ENCODE measurements at regions not wholly inside any gene's neighbourhood (a gene's known extent, or its start where the extent isn't known, plus 50 kb on each side); places are given as distances from the start of the nearest gene placed in this dataset.

DNA sequence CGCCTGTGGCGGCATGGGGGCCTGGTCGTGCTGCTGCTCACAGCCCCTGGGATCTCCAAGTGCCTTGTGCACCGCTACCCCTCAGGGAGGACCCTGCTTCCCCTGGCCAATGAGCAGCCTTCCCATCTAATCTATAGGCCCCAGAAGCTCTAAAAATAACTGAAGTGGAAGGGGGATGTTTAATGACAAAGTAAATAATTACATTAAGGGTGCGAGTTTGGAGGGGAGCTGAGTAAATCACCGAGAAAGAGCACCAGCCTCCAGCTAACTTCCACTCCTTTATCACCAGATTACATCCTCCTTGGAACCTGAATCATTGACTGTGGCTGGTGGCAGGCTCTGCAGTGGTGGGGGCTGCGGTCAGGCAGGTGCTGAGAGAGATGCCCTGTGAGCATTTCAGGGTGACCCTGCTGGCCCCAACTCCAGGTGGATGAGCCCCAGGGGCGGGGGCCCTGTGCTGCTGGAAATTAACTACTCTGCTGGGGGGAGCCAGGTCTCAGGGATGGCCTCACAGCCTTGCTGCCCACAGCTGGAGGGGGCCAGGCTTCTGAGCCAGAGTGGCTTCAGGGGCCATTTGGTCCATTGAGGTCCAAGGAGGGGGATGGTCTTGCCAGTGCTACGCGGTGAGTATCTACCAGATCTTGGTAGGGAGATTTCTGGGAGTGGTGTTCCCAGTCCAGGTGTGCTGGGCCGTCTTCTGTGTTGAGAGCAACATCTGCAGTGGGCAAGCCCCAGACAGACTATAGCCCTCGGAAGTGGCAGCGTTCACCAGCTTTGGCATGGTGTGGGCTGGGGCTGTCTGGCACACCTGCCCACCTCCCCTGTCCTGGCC, 74.2 kb downstream of the GLI2 start:
- no peak for DNase-seq
- intact Hi-C loops (cut with micrococcal nuclease) = no loop called here

DNA sequence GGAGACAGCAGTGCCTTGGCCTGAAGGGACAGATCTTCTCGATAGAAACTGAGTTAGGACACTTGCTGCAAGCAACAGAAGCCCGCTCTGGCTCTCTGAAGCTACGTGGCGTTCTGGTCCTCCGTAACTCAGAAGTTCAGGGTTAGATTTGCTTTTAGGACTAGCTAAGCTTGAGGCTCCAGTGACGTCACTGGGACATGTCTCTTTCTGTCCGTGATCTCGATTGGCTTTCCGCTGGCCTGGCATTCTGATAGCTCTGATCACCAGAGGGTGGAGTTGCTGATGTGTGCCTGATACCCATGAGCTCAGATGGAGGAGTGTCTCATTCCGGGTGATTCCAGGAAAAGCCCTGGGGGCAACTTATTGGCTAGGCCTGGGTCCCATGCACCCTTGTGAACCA, 75.0 kb downstream of the GLI2 start:
- TF ChIP-seq, protein P1, sequence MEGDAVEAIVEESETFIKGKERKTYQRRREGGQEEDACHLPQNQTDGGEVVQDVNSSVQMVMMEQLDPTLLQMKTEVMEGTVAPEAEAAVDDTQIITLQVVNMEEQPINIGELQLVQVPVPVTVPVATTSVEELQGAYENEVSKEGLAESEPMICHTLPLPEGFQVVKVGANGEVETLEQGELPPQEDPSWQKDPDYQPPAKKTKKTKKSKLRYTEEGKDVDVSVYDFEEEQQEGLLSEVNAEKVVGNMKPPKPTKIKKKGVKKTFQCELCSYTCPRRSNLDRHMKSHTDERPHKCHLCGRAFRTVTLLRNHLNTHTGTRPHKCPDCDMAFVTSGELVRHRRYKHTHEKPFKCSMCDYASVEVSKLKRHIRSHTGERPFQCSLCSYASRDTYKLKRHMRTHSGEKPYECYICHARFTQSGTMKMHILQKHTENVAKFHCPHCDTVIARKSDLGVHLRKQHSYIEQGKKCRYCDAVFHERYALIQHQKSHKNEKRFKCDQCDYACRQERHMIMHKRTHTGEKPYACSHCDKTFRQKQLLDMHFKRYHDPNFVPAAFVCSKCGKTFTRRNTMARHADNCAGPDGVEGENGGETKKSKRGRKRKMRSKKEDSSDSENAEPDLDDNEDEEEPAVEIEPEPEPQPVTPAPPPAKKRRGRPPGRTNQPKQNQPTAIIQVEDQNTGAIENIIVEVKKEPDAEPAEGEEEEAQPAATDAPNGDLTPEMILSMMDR (IDR thresholded peaks at IDR 0.05; ENCODE audit: borderline replicate concordance) = no peak
- Histone ChIP-seq H3K27me3 (ENCODE audit: low read depth) (peaks cover 45% of the 10 kb centered on the region), H3K9me3 (replicated peaks) (no peaks in the 10 kb centered on the region), H3K4me3 (no peak overlapping the region), H3K27ac (replicated peaks) (no peak overlapping the region), H3K36me3 (no peaks in the 10 kb centered on the region), H3K4me1 (peaks cover 5% of the 10 kb centered on the region)
- intact Hi-C loops (cut with micrococcal nuclease) = no loop called here
- DNase-seq = no peak

More for the DNA sequence above, 74.2 kb downstream of the GLI2 start:
- TF ChIP-seq, protein P1 (IDR thresholded peaks at IDR 0.05; ENCODE audit: borderline replicate concordance) = no peak
- peaks cover 45% of the 10 kb centered on the region for H3K27me3 ChIP-seq (ENCODE audit: low read depth)
- H3K4me3 ChIP-seq = no peak overlapping the region
- H3K4me1 ChIP-seq = peaks cover 6% of the 10 kb centered on the region
- no peak overlapping the region for H3K27ac ChIP-seq (replicated peaks)
- no peaks in the 10 kb centered on the region for H3K36me3 ChIP-seq
- no peaks in the 10 kb centered on the region for H3K9me3 ChIP-seq (replicated peaks)

DNA sequence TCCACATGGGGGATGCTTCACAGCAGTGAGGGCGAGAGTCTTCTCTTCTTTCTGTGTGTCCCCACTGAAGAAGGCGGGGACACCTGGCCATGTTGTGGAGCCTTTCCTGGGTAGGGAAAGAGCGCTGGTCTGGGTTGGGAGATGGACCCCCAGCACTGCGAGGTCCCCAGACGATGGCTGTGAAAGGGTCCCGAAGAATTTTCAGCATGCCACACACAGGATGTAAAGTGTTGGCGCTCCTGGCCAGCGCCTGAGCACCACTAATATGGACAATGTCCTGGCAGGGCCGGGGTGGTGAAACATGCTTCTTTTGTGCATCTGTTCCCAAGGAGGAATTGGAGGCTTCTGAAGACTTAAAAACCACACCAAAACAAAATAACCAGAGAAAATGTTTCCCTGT, 77.2 kb downstream of the GLI2 start:
- Histone ChIP-seq H3K27ac (replicated peaks) (no peak overlapping the region), H3K36me3 (no peaks in the 10 kb centered on the region), H3K4me1 (no peaks in the 10 kb centered on the region), H3K27me3 (ENCODE audit: low read depth) (peaks cover 33% of the 10 kb centered on the region), H3K9me3 (replicated peaks) (no peaks in the 10 kb centered on the region), H3K4me3 (no peak overlapping the region)
- TF ChIP-seq, protein P1 (IDR thresholded peaks at IDR 0.05; ENCODE audit: borderline replicate concordance) = no peak
- no peak for DNase-seq
- intact Hi-C loops (cut with micrococcal nuclease) = no loop called here

DNA sequence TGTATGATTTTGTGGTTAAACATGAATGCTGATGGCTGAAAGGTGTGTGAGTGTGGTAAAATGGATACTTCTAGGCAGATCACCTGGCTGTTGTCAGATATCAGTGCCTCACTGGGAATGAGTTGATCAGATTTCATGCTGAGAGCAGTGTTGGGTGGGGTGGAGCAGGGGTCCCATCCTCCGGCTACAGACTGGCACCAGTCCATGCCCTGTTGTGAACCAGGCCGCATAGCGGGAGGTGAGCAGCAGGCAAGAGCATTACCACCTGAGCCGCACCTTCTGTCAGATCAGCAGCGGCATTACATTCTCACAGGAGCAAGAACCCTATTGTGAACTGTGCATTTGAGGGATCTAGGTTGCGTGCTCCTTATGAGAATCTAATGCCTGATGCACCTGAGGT, 78.7 kb downstream of the GLI2 start:
- intact Hi-C loops (cut with micrococcal nuclease) = no loop called here
- Histone ChIP-seq H3K4me1 (no peaks in the 10 kb centered on the region), H3K27me3 (ENCODE audit: low read depth) (peaks cover 32% of the 10 kb centered on the region), H3K27ac (replicated peaks) (no peak overlapping the region), H3K4me3 (no peak overlapping the region), H3K9me3 (replicated peaks) (no peaks in the 10 kb centered on the region), H3K36me3 (no peaks in the 10 kb centered on the region)
- TF ChIP-seq, protein P1 (IDR thresholded peaks at IDR 0.05; ENCODE audit: borderline replicate concordance) = no peak
- DNase-seq = no peak

DNA sequence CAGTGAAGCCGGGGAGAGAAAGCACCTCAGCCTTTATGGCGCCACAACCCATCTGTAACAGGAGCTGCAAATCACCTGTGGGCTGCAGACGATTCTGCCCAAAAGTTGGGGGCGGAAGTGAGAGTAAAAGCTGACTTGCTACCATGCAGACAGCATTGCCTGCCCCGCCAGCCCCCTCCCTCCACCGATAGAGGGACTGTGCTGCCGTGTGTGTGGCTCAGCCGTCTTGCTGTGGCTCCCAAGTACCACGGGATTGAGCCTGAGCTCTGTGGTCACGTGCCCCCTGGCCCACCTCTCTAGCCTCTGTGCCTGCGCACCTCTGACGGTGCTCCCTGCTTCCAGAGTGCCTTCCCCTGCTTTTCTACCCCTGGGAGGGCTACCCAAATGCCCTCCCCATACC, 79.6 kb downstream of the GLI2 start:
- TF ChIP-seq, protein P1 (IDR thresholded peaks at IDR 0.05; ENCODE audit: borderline replicate concordance) = no peak
- Histone ChIP-seq H3K27ac (replicated peaks) (no peak overlapping the region), H3K36me3 (no peaks in the 10 kb centered on the region), H3K4me3 (no peak overlapping the region), H3K4me1 (no peaks in the 10 kb centered on the region), H3K9me3 (replicated peaks) (no peaks in the 10 kb centered on the region), H3K27me3 (ENCODE audit: low read depth) (peaks cover 32% of the 10 kb centered on the region)
- DNase-seq = no peak
- intact Hi-C loops (cut with micrococcal nuclease) = no loop called here

Measured in left ventricle myocardium inferior (tissue), 1 donor.